Smooth muscle cell of the brain vasculature (primary cell): ENCODE measurements at regions not wholly inside any gene's neighbourhood (a gene's known extent, or its start where the extent isn't known, plus 50 kb on each side); places are given as distances from the start of the nearest gene placed in this dataset.

Experiments
- DNase-seq: peaks from one replicate; pipeline ENCODE4 v3.0.0-alpha.2; 2012; ENCODE audit warnings: low read depth, low spot score

- DNase-seq: no peak
Observed at GRCh38 chr10:128221807-128222206, 95.6 kb upstream of the MKI67 start.

- no peak for DNase-seq
Observed at GRCh38 chr10:128222332-128222849, 96.2 kb upstream of the MKI67 start.

- no peak for DNase-seq
Observed at GRCh38 chr10:128230401-128230800, 104.2 kb upstream of the MKI67 start.

GRCh38 chr10:128233422-128233821 is 107.2 kb upstream of the MKI67 start:
- DNase-seq: no peak

GRCh38 chr10:128237710-128238109 is 111.5 kb upstream of the MKI67 start:
- no peak for DNase-seq

- no peak for DNase-seq
Observed at GRCh38 chr10:128241023-128241422, 114.8 kb upstream of the MKI67 start.

- DNase-seq: no peak
Observed at GRCh38 chr10:128242641-128243040, 116.4 kb upstream of the MKI67 start.

GRCh38 chr10:128245026-128245425 is 118.8 kb upstream of the MKI67 start:
- no peak for DNase-seq

- no peak for DNase-seq
Observed at GRCh38 chr10:128247576-128247975, 121.4 kb upstream of the MKI67 start.

GRCh38 chr10:128254476-128254875 is 128.3 kb upstream of the MKI67 start:
- DNase-seq: no peak

- no peak for DNase-seq
Observed at GRCh38 chr10:128257428-128257827, 131.2 kb upstream of the MKI67 start.

GRCh38 chr10:128258421-128258976 is 132.3 kb upstream of the MKI67 start:
- no peak for DNase-seq

- DNase-seq: peak; percentile 9
Observed at GRCh38 chr10:128263891-128264688, 137.9 kb upstream of the MKI67 start.

GRCh38 chr10:128265596-128265995 is 139.4 kb upstream of the MKI67 start:
- DNase-seq: no peak

GRCh38 chr10:128267581-128267980 is 141.4 kb upstream of the MKI67 start:
- no peak for DNase-seq

GRCh38 chr10:128268015-128268722 is 141.9 kb upstream of the MKI67 start:
- no peak for DNase-seq

- no peak for DNase-seq
Observed at GRCh38 chr10:128274938-128275337, 148.7 kb upstream of the MKI67 start.

GRCh38 chr10:128275388-128276177 is 149.4 kb upstream of the MKI67 start:
- no peak for DNase-seq

GRCh38 chr10:128277267-128277840 is 151.1 kb upstream of the MKI67 start:
- no peak for DNase-seq

GRCh38 chr10:128278362-128278761 is 152.1 kb upstream of the MKI67 start:
- DNase-seq: no peak

GRCh38 chr10:128280271-128280670 is 154.0 kb upstream of the MKI67 start:
- DNase-seq: no peak
